ENCODE measurements at regions not wholly inside any gene's neighbourhood (a gene's known extent, or its start where the extent isn't known, plus 50 kb on each side); places are given as distances from the start of the nearest gene placed in this dataset.
"Not testable (repeated sequence)": the region's sequence is repeated elsewhere in the genome, so short reads cannot be mapped to it uniquely, and the experiment has no call there.

DNA sequence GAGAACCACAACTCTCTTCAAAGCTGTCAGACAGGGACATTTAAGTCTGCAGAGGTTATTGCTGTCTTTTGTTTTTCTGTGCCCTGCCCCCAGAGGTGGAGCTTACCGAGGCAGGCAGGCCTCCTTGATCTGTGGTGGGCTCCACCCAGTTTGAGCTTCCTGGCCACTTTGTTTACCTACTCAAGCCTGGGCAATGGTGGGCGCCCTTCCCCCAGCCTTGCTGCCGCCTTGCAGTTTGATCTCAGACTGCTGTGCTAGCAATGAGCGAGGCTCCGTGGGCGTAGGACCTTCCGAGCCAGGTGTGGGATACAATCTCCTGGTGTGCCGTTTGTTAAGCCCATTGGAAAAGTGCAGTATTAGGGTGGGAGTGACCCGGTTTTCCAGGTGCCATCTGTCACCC, 822.1 kb downstream of the KCNMA1 start:
- not testable (repeated sequence) for H3K9me3 ChIP-seq (ENCODE audit: control insufficient read depth, low read length, poor library complexity, severe bottlenecking); H3K27me3 Mint-ChIP-seq; ATAC-seq; H3K36me3 Mint-ChIP-seq (ENCODE audit: low read depth); H3K4me3 Mint-ChIP-seq; H3K27ac Mint-ChIP-seq; DNase-seq; H3K4me1 Mint-ChIP-seq

DNA sequence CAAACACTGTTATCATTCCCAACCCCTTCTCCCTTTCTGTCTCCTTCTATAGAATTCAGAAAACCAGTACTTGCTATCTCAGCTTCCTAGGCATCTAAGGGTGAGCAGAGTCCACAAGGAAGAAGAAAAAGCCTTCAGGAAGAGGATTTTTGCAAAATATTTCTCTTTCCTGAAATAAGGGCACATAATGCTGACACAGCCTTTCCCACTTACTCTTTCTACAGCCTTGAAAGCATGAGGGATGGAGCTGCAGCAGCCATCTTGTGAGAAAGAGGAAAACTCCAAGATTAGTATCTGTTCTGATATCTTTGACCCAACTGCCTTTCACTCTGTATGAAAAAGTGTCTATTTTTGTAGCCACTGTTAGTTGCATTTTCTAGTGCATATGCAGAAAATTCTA, 826.2 kb downstream of the KCNMA1 start:
- DNase-seq (no peak), ATAC-seq (no peak)
- Mint-ChIP-seq H3K27me3 (no peaks in the 10 kb centered on the region), H3K4me3 (no peak overlapping the region), H3K4me1 (no peaks in the 10 kb centered on the region), H3K27ac (no peak overlapping the region), H3K36me3 (ENCODE audit: low read depth) (no peaks in the 10 kb centered on the region)
- no peaks in the 10 kb centered on the region for H3K9me3 ChIP-seq (ENCODE audit: control insufficient read depth, low read length, poor library complexity, severe bottlenecking)

DNA sequence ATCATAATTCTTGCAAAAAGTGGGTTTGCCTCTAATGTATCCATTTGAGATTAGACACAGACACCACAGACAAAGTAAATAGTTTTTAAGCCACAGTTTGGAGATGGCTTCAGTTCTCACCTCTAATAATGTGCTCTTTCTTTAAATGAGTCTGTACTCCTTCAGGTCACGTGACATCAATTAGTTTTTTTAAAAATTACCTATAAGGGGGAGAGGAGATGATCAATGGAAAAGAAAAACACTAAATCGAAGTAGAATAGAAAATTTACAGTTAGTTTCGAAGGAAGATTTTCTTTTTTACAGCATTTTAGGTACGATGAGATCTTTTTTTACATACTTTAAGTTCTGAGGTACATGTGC, 849.2 kb downstream of the KCNMA1 start:
- no peaks in the 10 kb centered on the region for H3K4me1 Mint-ChIP-seq
- H3K27me3 Mint-ChIP-seq = no peaks in the 10 kb centered on the region
- no peak overlapping the region for H3K4me3 Mint-ChIP-seq
- H3K9me3 ChIP-seq (ENCODE audit: control insufficient read depth, low read length, poor library complexity, severe bottlenecking) = no peaks in the 10 kb centered on the region
- DNase-seq (no peak), ATAC-seq (no peak)
- H3K27ac Mint-ChIP-seq = no peak overlapping the region
- no peaks in the 10 kb centered on the region for H3K36me3 Mint-ChIP-seq (ENCODE audit: low read depth)

DNA sequence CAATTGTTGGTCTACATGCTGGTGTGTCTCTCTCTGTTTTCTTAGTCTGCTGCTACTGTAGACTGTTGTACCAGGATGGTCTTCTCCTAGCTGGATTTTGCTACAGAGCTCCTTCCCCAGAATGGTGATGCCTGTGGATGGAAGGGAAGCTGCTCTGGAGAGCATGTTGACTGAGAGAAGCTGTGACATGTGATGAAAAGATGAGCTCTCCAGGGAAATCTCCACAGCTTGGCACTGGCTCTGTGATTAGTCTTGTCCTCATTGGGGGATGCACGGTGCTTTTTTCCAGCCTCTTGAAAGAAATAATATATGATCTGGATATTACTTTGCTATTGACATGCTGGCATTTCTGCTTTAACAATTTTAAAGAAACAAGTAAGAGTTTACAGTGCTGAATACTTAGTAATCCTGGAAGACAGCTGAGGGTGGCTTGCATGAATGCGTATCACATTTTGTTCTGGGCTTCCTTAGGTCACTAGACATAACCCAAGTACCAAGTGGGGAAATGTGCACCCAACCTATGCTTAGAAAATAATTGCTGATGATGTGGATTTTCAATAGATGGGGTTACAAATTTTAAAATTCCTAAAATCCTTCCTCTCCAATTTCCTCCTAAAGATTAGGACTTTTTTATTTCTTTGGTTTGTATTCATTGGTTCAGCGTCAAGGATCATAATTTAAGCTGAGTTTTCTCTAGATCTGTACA, 849.7 kb downstream of the KCNMA1 start:
- DNase-seq = no peak
- Mint-ChIP-seq H3K27me3 (no peaks in the 10 kb centered on the region), H3K36me3 (ENCODE audit: low read depth) (no peaks in the 10 kb centered on the region), H3K4me1 (no peaks in the 10 kb centered on the region), H3K4me3 (no peak overlapping the region), H3K27ac (no peak overlapping the region)
- ATAC-seq = no peak
- no peaks in the 10 kb centered on the region for H3K9me3 ChIP-seq (ENCODE audit: control insufficient read depth, low read length, poor library complexity, severe bottlenecking)

DNA sequence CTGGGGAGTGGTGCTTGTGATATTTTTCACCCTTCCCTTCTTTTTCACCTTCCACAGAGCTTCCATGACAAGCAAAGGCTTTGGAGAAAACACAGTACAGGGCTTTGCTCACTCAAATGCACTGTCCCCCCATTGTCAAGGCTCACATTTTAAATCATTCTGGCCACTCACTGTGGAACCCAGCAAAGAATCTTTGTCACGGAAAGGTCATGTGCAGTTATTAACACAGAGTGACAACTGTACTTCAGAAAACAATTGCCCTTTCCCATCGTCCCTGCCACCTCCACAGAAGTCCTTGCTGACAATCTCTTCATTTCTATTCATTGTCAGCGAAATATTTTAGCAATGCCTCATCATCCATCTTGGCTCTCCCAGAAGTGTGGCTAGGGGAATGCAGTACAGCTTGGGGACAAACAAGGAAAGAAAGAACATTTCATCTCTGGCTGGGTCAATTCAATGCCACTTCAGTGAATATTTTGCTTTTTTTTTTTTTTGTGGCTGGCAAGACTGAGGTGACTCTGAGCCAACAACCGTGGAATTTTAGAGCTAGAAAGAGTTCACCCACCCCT, 851.0 kb downstream of the KCNMA1 start:
- no peak for ATAC-seq
- Mint-ChIP-seq H3K27me3 (no peaks in the 10 kb centered on the region), H3K36me3 (ENCODE audit: low read depth) (no peaks in the 10 kb centered on the region), H3K27ac (no peak overlapping the region), H3K4me3 (no peak overlapping the region), H3K4me1 (no peaks in the 10 kb centered on the region)
- DNase-seq = no peak
- no peaks in the 10 kb centered on the region for H3K9me3 ChIP-seq (ENCODE audit: control insufficient read depth, low read length, poor library complexity, severe bottlenecking)

DNA sequence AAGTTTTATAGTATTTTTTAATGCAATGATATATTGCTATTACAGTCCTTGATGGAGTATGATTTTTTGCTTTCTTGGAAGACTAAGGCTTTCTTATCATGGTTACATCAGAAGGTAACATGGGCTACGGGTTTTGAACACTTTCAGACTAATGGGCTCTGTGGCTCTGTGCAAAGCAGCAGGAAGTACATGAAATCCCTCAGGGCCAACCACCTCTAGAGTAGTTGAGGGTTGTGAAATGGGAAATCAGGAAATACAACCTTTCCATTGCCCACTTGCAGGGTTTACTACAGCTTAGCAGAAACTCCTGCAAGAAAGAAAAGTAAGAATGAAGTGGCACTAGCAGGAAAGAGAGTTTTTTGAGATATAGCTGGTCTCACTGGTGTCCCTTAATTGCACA, 853.5 kb downstream of the KCNMA1 start:
- no peak for DNase-seq
- Mint-ChIP-seq H3K27me3 (no peaks in the 10 kb centered on the region), H3K27ac (no peak overlapping the region), H3K4me3 (no peak overlapping the region), H3K36me3 (ENCODE audit: low read depth) (no peaks in the 10 kb centered on the region), H3K4me1 (no peaks in the 10 kb centered on the region)
- ATAC-seq = no peak
- H3K9me3 ChIP-seq (ENCODE audit: control insufficient read depth, low read length, poor library complexity, severe bottlenecking) = no peaks in the 10 kb centered on the region

DNA sequence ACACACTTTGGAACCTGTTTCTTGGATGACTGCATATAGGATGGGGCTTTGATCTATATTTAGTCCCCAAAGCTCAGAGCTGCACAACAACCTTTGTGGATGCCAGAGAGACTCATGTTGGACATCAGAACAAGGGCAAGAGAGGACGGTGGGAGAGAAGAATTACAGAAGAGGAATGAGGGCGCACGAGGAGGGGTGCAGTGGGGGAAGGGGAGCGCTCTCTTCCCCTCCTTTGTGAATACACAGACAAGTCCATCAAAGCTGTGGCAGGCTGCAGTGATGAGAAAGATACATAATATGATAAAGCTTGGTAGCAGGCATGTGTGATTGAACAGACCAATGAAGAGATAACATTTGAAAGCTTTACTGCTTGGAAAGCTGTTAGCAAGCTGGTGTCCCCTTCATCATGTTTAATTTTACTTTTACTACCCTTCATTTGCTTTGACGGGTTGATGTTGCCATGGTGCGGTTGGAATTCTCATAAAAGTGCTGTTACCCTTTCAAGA, 857.8 kb downstream of the KCNMA1 start:
- Mint-ChIP-seq H3K4me1 (no peaks in the 10 kb centered on the region), H3K4me3 (no peak overlapping the region), H3K27me3 (no peaks in the 10 kb centered on the region), H3K27ac (no peak overlapping the region), H3K36me3 (ENCODE audit: low read depth) (no peaks in the 10 kb centered on the region)
- no peaks in the 10 kb centered on the region for H3K9me3 ChIP-seq (ENCODE audit: control insufficient read depth, low read length, poor library complexity, severe bottlenecking)
- no peak for DNase-seq
- no peak for ATAC-seq

DNA sequence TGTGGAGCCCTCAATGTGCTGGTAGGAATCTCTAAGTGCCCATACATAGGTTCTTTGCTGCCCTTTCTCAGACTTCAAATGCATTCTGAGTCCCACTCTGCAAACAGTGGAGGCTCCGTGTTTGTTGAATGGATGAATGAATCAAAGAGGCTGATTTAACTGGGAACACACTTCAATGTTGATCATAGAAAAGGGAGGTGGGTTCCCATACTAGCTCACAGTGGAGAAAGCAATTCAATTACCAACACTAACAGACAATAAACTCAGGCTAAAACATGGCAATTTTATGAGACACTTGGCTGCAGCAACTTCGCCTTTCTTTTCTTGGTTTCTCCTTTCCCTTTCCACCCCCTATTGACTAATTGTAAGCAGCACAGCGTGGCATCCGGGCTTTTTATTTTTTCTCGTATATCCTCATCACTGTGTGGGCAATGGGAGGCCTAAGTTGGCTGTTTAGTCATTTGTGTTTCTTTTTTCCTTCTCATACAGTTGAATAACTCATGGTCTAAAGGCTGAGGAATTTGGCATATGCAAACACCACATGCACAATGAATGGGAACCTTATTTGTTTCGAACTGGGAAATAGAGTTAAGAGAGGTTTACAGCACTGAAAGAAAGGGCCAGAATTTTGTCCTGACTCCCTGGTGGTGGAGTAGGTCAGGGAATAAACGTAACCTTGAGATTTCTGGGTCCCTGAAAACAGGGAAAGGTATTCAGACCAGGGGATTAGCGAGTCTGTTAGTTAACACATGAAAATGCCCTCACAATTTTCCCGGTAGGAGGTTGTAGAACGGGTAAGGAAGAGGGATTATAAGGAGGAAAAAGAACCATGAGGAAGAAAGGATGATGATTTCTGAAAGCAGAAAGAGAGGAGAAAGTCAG, 858.5 kb downstream of the KCNMA1 start:
- Mint-ChIP-seq H3K4me1 (no peaks in the 10 kb centered on the region), H3K4me3 (no peak overlapping the region), H3K27ac (no peak overlapping the region), H3K36me3 (ENCODE audit: low read depth) (no peaks in the 10 kb centered on the region), H3K27me3 (no peaks in the 10 kb centered on the region)
- DNase-seq (no peak), ATAC-seq (no peak)
- H3K9me3 ChIP-seq (ENCODE audit: control insufficient read depth, low read length, poor library complexity, severe bottlenecking) = no peaks in the 10 kb centered on the region

DNA sequence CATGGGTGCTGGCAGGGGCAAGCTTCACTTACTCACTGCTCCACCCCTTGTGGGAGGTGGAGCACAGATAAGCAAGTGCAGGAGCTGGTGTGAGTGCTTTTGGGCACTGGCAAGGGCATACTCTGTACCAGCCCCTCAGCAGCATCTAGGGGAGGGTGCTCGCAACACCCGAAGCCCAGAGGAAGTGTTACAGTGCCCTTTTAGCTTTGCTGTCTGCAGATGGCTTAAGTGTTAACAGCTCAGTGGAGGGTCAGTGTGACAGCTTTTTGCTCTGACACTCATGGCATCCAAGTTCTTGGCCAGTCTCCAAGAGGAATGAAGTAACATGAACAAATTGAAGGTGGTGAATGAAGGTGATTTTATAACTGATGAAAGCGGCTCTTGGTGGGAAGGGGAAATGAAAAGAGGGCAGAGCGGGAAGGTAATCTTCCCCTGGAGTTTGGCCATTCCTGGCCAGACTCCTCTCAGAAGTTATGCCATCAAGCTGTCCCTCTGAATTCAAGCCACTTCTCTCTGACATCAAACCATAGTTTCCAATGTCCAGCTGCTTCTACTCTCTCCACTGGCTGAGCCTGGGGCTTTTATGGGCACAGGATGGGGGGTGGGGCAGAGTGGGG, 862.5 kb downstream of the KCNMA1 start:
- Mint-ChIP-seq H3K36me3 (ENCODE audit: low read depth) (no peaks in the 10 kb centered on the region), H3K4me1 (no peaks in the 10 kb centered on the region)
- ATAC-seq = no peak

DNA sequence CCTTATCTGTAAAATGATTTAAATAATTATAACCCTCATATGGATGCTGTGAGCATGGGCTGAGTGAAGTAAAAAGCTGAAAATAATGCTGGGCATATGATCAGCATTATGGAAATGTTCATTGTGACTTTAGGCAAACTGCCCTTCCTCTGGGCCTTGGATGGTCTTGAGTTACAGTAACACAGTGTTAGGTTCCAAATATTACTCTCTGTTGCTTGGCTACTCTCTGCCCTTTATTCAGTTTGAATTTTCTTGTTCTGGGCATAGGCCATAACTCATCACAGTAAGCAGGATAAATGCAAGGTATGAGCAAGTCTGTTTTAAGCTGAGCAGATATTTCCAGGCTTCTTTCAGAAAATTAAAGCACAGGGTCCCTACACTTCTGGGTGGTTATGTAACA, 868.0 kb downstream of the KCNMA1 start:
- DNase-seq = no peak
- no peaks in the 10 kb centered on the region for H3K9me3 ChIP-seq (ENCODE audit: control insufficient read depth, low read length, poor library complexity, severe bottlenecking)
- Mint-ChIP-seq H3K36me3 (ENCODE audit: low read depth) (no peaks in the 10 kb centered on the region), H3K4me3 (no peak overlapping the region), H3K27ac (no peak overlapping the region), H3K27me3 (no peaks in the 10 kb centered on the region), H3K4me1 (no peaks in the 10 kb centered on the region)
- ATAC-seq = no peak

More for the DNA sequence above, 862.5 kb downstream of the KCNMA1 start:
- H3K9me3 ChIP-seq (ENCODE audit: control insufficient read depth, low read length, poor library complexity, severe bottlenecking) = no peaks in the 10 kb centered on the region
- no peaks in the 10 kb centered on the region for H3K27me3 Mint-ChIP-seq
- no peak for DNase-seq
- no peak overlapping the region for H3K4me3 Mint-ChIP-seq
- no peak overlapping the region for H3K27ac Mint-ChIP-seq

DNA sequence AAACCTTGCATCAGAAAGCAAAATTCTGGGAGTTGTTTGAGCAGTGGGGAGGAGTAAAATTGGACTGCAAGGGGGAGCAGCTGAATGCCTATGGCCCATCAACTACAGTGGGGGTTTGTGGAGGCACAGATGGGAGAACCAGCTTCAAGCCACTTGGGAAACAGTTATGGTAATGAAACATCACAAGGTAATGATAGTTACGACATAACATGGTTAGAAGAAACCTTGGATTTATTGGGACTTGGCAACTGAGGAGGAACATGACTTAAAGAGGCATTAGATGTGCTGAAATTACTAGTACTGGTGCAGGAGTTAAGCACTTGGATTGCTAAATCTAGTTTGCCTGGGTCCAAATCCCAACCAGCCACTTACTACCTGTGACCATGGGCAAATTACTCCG, 868.4 kb downstream of the KCNMA1 start:
- no peaks in the 10 kb centered on the region for H3K27me3 Mint-ChIP-seq
- H3K36me3 Mint-ChIP-seq (ENCODE audit: low read depth) = no peaks in the 10 kb centered on the region
- no peak for ATAC-seq
- DNase-seq = no peak
- H3K4me1 Mint-ChIP-seq = no peaks in the 10 kb centered on the region
- no peak overlapping the region for H3K27ac Mint-ChIP-seq
- no peaks in the 10 kb centered on the region for H3K9me3 ChIP-seq (ENCODE audit: control insufficient read depth, low read length, poor library complexity, severe bottlenecking)
- no peak overlapping the region for H3K4me3 Mint-ChIP-seq

DNA sequence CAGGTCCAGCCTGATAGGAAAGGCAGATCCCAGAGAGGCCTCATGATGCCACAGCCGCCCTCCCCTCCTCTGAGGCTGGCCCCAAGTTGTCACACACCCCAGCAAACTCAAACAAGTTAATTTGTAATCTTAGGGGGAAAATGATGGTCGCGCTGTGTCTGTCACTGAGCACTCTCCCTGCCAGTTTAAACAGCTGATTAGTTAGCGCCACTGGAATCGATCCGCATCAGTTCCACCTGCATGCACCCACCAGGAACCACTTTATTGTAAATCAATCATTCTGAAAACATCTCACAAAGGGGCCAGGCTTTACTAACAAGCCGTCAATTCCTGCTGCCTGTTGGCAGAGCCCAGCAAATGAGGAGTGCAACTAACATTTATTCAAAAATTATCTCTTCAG, 870.9 kb downstream of the KCNMA1 start:
- Mint-ChIP-seq H3K36me3 (ENCODE audit: low read depth) (no peaks in the 10 kb centered on the region), H3K4me1 (no peaks in the 10 kb centered on the region), H3K27ac (no peak overlapping the region), H3K27me3 (no peaks in the 10 kb centered on the region), H3K4me3 (no peak overlapping the region)
- DNase-seq (no peak), ATAC-seq (no peak)
- no peaks in the 10 kb centered on the region for H3K9me3 ChIP-seq (ENCODE audit: control insufficient read depth, low read length, poor library complexity, severe bottlenecking)

DNA sequence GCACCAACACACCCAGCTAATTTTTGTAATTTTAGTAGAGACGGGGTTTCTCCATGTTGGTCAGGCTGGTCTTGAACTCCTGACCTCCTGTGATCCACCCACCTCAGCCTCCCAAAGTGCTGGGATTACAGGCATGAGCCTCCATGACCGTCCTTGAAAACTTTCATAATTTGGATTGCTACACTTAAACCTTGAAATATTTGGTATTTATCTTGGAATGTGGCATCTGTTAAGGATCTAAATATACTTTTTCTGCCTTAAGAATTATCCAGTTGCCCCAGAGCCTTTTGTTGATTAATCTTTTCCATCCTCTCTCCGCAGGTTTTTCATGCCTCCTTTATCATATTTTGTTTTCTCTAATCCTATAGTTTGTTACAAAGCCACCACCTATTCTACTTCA, 872.7 kb downstream of the KCNMA1 start:
- H3K36me3 Mint-ChIP-seq (ENCODE audit: low read depth); H3K27ac Mint-ChIP-seq; H3K4me1 Mint-ChIP-seq; H3K9me3 ChIP-seq (ENCODE audit: control insufficient read depth, low read length, poor library complexity, severe bottlenecking); DNase-seq; ATAC-seq; H3K4me3 Mint-ChIP-seq; H3K27me3 Mint-ChIP-seq: not testable (repeated sequence)

Measured in T-helper 17 cell (primary cell).